Astrocyte (in vitro differentiated cells and primary cell): ENCODE measurements at regions not wholly inside any gene's neighbourhood (a gene's known extent, or its start where the extent isn't known, plus 50 kb on each side); places are given as distances from the start of the nearest gene placed in this dataset.

Experiments used
- DNase-seq: peaks from one replicate; pipeline ENCODE4 v3.0.0-alpha.2; 2010; ENCODE audit warnings: low read depth
- FAIRE-seq: peaks from 2 replicates; lab custom pipeline; 2011; peaks lifted over from hg19 to GRCh38; lab: Jason Lieb, UNC
- H2AFZ ChIP-seq: 2 replicates; pipeline ENCODE4 v1.6.0; 2012; ENCODE audit warnings: low read depth, low read length, inconsistent platforms
- H3K27ac ChIP-seq: 2 replicates; pipeline ENCODE4 v1.5.1; 2011; ENCODE audit warnings: low read depth, low read length, inconsistent platforms
- H3K27me3 ChIP-seq: 2 replicates; pipeline ENCODE4 v1.6.0; 2011; ENCODE audit warnings: low read length, inconsistent platforms; ENCODE audit not compliant: insufficient read depth
- H3K36me3 ChIP-seq: 2 replicates; pipeline ENCODE4 v1.5.1; 2011; ENCODE audit warnings: low read length, inconsistent platforms; ENCODE audit not compliant: insufficient read depth
- H3K4me1 ChIP-seq: 2 replicates; pipeline ENCODE4 v1.5.1; 2011; ENCODE audit warnings: low read length, inconsistent platforms; ENCODE audit not compliant: insufficient read depth
- H3K4me2 ChIP-seq: 2 replicates; pipeline ENCODE4 v1.6.0; 2012; ENCODE audit warnings: low read length, inconsistent platforms
- H3K4me3 ChIP-seq: 2 replicates; pipeline ENCODE4 v1.5.1; 2011; ENCODE audit warnings: low read depth, mild to moderate bottlenecking, low read length, inconsistent platforms; ENCODE audit not compliant: insufficient read depth
- H3K79me2 ChIP-seq: 2 replicates; pipeline ENCODE4 v1.6.0; 2012; ENCODE audit warnings: mild to moderate bottlenecking, low read length, inconsistent platforms; ENCODE audit not compliant: insufficient read depth
- H3K9ac ChIP-seq: 2 replicates; pipeline ENCODE4 v1.6.0; 2012; ENCODE audit warnings: mild to moderate bottlenecking, low read length, inconsistent platforms
- H3K9me3 ChIP-seq: 2 replicates; pipeline ENCODE4 v1.5.1; 2012; ENCODE audit warnings: low read depth, mild to moderate bottlenecking, low read length, inconsistent platforms; ENCODE audit not compliant: insufficient read depth
- H4K20me1 ChIP-seq: 2 replicates; pipeline ENCODE4 v1.6.0; 2012; ENCODE audit warnings: low read length, inconsistent platforms; ENCODE audit not compliant: insufficient read depth
- H3K27ac Mint-ChIP-seq: one replicate; pipeline ENCODE4 v1.8.0; 2021; ENCODE audit warnings: mild to moderate bottlenecking, mixed read lengths; ENCODE audit not compliant: unreplicated experiment
- H3K27me3 Mint-ChIP-seq: one replicate; pipeline ENCODE4 v1.8.0; 2021; ENCODE audit warnings: low read depth, mixed read lengths; ENCODE audit not compliant: unreplicated experiment
- H3K36me3 Mint-ChIP-seq: one replicate; pipeline ENCODE4 v1.8.0; 2021; ENCODE audit warnings: low read depth, mixed read lengths; ENCODE audit not compliant: unreplicated experiment
- H3K4me1 Mint-ChIP-seq: one replicate; pipeline ENCODE4 v1.8.0; 2021; ENCODE audit warnings: low read depth, mixed read lengths; ENCODE audit not compliant: unreplicated experiment
- H3K4me3 Mint-ChIP-seq: one replicate; pipeline ENCODE4 v1.8.0; 2021; ENCODE audit warnings: mild to moderate bottlenecking, moderate library complexity, mixed read lengths; ENCODE audit not compliant: unreplicated experiment
- H3K9me3 Mint-ChIP-seq: one replicate; pipeline ENCODE4 v1.8.0; 2021; ENCODE audit warnings: mild to moderate bottlenecking, mixed read lengths; ENCODE audit not compliant: unreplicated experiment
- CTCF ChIP-seq: IDR thresholded peaks from 2 replicates; pipeline ENCODE4 v1.5.1; 2011; ENCODE audit warnings: low read depth, mild to moderate bottlenecking, inconsistent platforms, low read length, moderate library complexity; ENCODE audit not compliant: insufficient read depth
- EZH2 ChIP-seq: IDR thresholded peaks from 2 replicates; pipeline ENCODE4 v1.6.1; 2012; ENCODE audit warnings: mild to moderate bottlenecking, low read length, inconsistent platforms; ENCODE audit not compliant: insufficient read depth

GRCh38 chr12:75592638-75593335, 81.4 kb upstream of the KRR1 start:
- no peak overlapping the region for H3K4me3 ChIP-seq
- no peak overlapping the region for H3K27ac Mint-ChIP-seq
- no peaks in the 10 kb centered on the region for H3K36me3 Mint-ChIP-seq
- H3K4me1 ChIP-seq, result peaks cover 2% of the 10 kb centered on the region
- no peak overlapping the region for H2AFZ ChIP-seq
- no peak overlapping the region for H3K27ac ChIP-seq
- no peaks in the 10 kb centered on the region for H3K9me3 Mint-ChIP-seq
- DNase-seq (no peak), FAIRE-seq (peak; percentile 9)
- H3K9ac ChIP-seq, result no peak overlapping the region
- no peaks in the 10 kb centered on the region for H3K36me3 ChIP-seq
- H3K4me1 Mint-ChIP-seq, result peaks cover 5% of the 10 kb centered on the region
- H3K4me2 ChIP-seq, result no peak overlapping the region
- no peaks in the 10 kb centered on the region for H3K79me2 ChIP-seq
- no peaks in the 10 kb centered on the region for H3K9me3 ChIP-seq
- no peak overlapping the region for H3K4me3 Mint-ChIP-seq
- no peaks in the 10 kb centered on the region for H3K27me3 ChIP-seq
- H4K20me1 ChIP-seq, result no peaks in the 10 kb centered on the region
- TF ChIP-seq CTCF, result no peak
- TF ChIP-seq EZH2, result no peak
- no peaks in the 10 kb centered on the region for H3K27me3 Mint-ChIP-seq

- TF ChIP-seq EZH2 (no peak), CTCF (no peak)
- Histone ChIP-seq H3K4me3 (no peak overlapping the region), H3K27me3 (no peaks in the 10 kb centered on the region), H3K79me2 (no peaks in the 10 kb centered on the region), H2AFZ (no peak overlapping the region), H3K4me2 (no peak overlapping the region), H3K9me3 (no peaks in the 10 kb centered on the region), H4K20me1 (no peaks in the 10 kb centered on the region), H3K4me1 (peaks cover 4% of the 10 kb centered on the region), H3K9ac (no peak overlapping the region), H3K27ac (no peak overlapping the region), H3K36me3 (no peaks in the 10 kb centered on the region)
- DNase-seq (no peak), FAIRE-seq (no peak)
- H3K27ac Mint-ChIP-seq, result no peak overlapping the region
- no peak overlapping the region for H3K4me3 Mint-ChIP-seq
- H3K36me3 Mint-ChIP-seq, result no peaks in the 10 kb centered on the region
- no peaks in the 10 kb centered on the region for H3K27me3 Mint-ChIP-seq
- H3K9me3 Mint-ChIP-seq, result no peaks in the 10 kb centered on the region
- H3K4me1 Mint-ChIP-seq, result peaks cover 10% of the 10 kb centered on the region
These were observed 80.7 kb upstream of the KRR1 start for GRCh38 chr12:75592086-75592485.

- Mint-ChIP-seq H3K4me1 (peaks cover 11% of the 10 kb centered on the region), H3K36me3 (no peaks in the 10 kb centered on the region), H3K4me3 (no peak overlapping the region), H3K9me3 (no peaks in the 10 kb centered on the region), H3K27me3 (no peaks in the 10 kb centered on the region), H3K27ac (no peak overlapping the region)
- Histone ChIP-seq H3K9me3 (no peaks in the 10 kb centered on the region), H3K4me3 (no peak overlapping the region), H2AFZ (no peak overlapping the region), H3K79me2 (no peaks in the 10 kb centered on the region), H3K9ac (no peak overlapping the region), H3K27ac (no peak overlapping the region), H3K4me2 (no peak overlapping the region), H4K20me1 (no peaks in the 10 kb centered on the region), H3K4me1 (peaks cover 4% of the 10 kb centered on the region), H3K36me3 (no peaks in the 10 kb centered on the region), H3K27me3 (no peaks in the 10 kb centered on the region)
- no peak for FAIRE-seq
- no peak for DNase-seq
- no peak for TF ChIP-seq CTCF
These were observed 80.2 kb upstream of the KRR1 start for GRCh38 chr12:75591628-75592027.
